HG02884 (cell line): ENCODE measurements at regions not wholly inside any gene's neighbourhood (a gene's known extent, or its start where the extent isn't known, plus 50 kb on each side); places are given as distances from the start of the nearest gene placed in this dataset.
A peak's percentile ranks its signal among the peaks of the same experiment; 100 is the strongest.

Experiments used
- ATAC-seq: cut with Tn5 transposase; IDR thresholded peaks from one replicate; pipeline ENCODE4 v1.9.1; 2021; ENCODE audit warnings: mild to moderate bottlenecking, moderate library complexity; ENCODE audit not compliant: unreplicated experiment

- no peak for ATAC-seq
Observed at GRCh38 chr2:126748188-126748760, 92.3 kb downstream of the GYPC start.

- peak; percentile 72 for ATAC-seq
Observed at GRCh38 chr2:126748929-126749518, 93.1 kb downstream of the GYPC start.

GRCh38 chr2:126749537-126749936, 93.6 kb downstream of the GYPC start:
- peak; percentile 32 for ATAC-seq

- no peak for ATAC-seq
Observed at GRCh38 chr2:126750506-126750905, 94.5 kb downstream of the GYPC start.

GRCh38 chr2:126751477-126751876, 95.5 kb downstream of the GYPC start:
- ATAC-seq, result no peak

GRCh38 chr2:126752876-126753275, 96.9 kb downstream of the GYPC start:
- no peak for ATAC-seq

- no peak for ATAC-seq
Observed at GRCh38 chr2:126753501-126754212, 97.7 kb downstream of the GYPC start.

- ATAC-seq, result no peak
Observed at GRCh38 chr2:126754240-126755004, 98.5 kb downstream of the GYPC start.

- no peak for ATAC-seq
Observed at GRCh38 chr2:126756125-126756524, 100.2 kb downstream of the GYPC start.

- ATAC-seq, result no peak
Observed at GRCh38 chr2:126761256-126761980, 105.5 kb downstream of the GYPC start.

- peak; percentile 81 for ATAC-seq
Observed at GRCh38 chr2:126761981-126762878, 106.3 kb downstream of the GYPC start.

GRCh38 chr2:126764686-126765265, 108.8 kb downstream of the GYPC start:
- no peak for ATAC-seq

GRCh38 chr2:126765395-126765794, 109.4 kb downstream of the GYPC start:
- no peak for ATAC-seq

- no peak for ATAC-seq
Observed at GRCh38 chr2:126766295-126766968, 110.5 kb downstream of the GYPC start.

- ATAC-seq, result no peak
Observed at GRCh38 chr2:126766969-126767296, 111.0 kb downstream of the GYPC start.

GRCh38 chr2:126769118-126769517, 113.2 kb downstream of the GYPC start:
- ATAC-seq, result no peak

GRCh38 chr2:126770466-126770865, 114.5 kb downstream of the GYPC start:
- ATAC-seq, result no peak

GRCh38 chr2:126771094-126771493, 115.1 kb downstream of the GYPC start:
- no peak for ATAC-seq

GRCh38 chr2:126771501-126772195, 115.7 kb downstream of the GYPC start:
- ATAC-seq, result no peak
